Keratinocyte (primary cell): ENCODE measurements at regions not wholly inside any gene's neighbourhood (a gene's known extent, or its start where the extent isn't known, plus 50 kb on each side); places are given as distances from the start of the nearest gene placed in this dataset.

Experiments used
- DNase-seq: peaks from one replicate; pipeline ENCODE4 v3.0.0-alpha.2; 2011; ENCODE audit warnings: low read depth, missing footprints, low spot score
- FAIRE-seq: peaks from 2 replicates; lab custom pipeline; 2011; peaks lifted over from hg19 to GRCh38; lab: Jason Lieb, UNC
- H2AFZ ChIP-seq: 2 replicates; pipeline ENCODE4 v1.6.0; 2012; ENCODE audit warnings: low read length, control low read depth, inconsistent platforms; ENCODE audit not compliant: control insufficient read depth
- H3K27ac ChIP-seq: 2 replicates; pipeline ENCODE4 v1.5.1; 2011; ENCODE audit warnings: low read length; ENCODE audit not compliant: control insufficient read depth, insufficient read depth
- H3K27me3 ChIP-seq: 3 replicates; pipeline ENCODE4 v1.6.0; 2011; ENCODE audit warnings: low read length; ENCODE audit not compliant: control insufficient read depth, insufficient read depth; ENCODE audit errors: extremely low read depth
- H3K36me3 ChIP-seq, 2 experiments: 2 replicates in 1 of 2; 3 replicates in 1 of 2; pipeline ENCODE4 v1.5.1; 2011; ENCODE audit warnings: low read length in 2 of 2, mild to moderate bottlenecking in 1 of 2; ENCODE audit not compliant: control insufficient read depth in 2 of 2, insufficient read depth in 2 of 2; ENCODE audit errors: extremely low read depth in 1 of 2
- H3K4me1 ChIP-seq: 3 replicates; pipeline ENCODE4 v1.5.1; 2011; ENCODE audit warnings: low read length; ENCODE audit not compliant: control insufficient read depth, insufficient read depth; ENCODE audit errors: extremely low read depth
- H3K4me2 ChIP-seq: 3 replicates; pipeline ENCODE4 v1.6.0; 2011; ENCODE audit warnings: low read depth, low read length; ENCODE audit not compliant: control insufficient read depth, insufficient read depth; ENCODE audit errors: extremely low read depth
- H3K4me3 ChIP-seq, 3 experiments: fragments of 200-600 bp in 1 of 3; sonication (generic) in 1 of 3; 2 replicates in 2 of 3; 3 replicates in 1 of 3; pipeline ENCODE4 v1.5.1; 2011 to 2016; ENCODE audit warnings: low read length in 3 of 3, mild to moderate bottlenecking in 3 of 3, control low read depth in 2 of 3, inconsistent platforms in 1 of 3, low read depth in 1 of 3, mixed read lengths in 1 of 3, mixed run types in 1 of 3, moderate library complexity in 1 of 3; ENCODE audit not compliant: control insufficient read depth in 2 of 3, insufficient read depth in 2 of 3; ENCODE audit errors: extremely low read depth in 1 of 3
- H3K79me2 ChIP-seq: 2 replicates; pipeline ENCODE4 v1.6.0; 2012; ENCODE audit warnings: low read length; ENCODE audit not compliant: control insufficient read depth, insufficient read depth
- H3K9ac ChIP-seq: 3 replicates; pipeline ENCODE4 v1.6.0; 2011; ENCODE audit warnings: low read length; ENCODE audit not compliant: control insufficient read depth, insufficient read depth; ENCODE audit errors: extremely low read depth
- H3K9me1 ChIP-seq: 3 replicates; pipeline ENCODE4 v1.6.0; 2011; ENCODE audit warnings: low read length; ENCODE audit not compliant: control insufficient read depth, insufficient read depth; ENCODE audit errors: extremely low read depth
- H3K9me3 ChIP-seq: 2 replicates; pipeline ENCODE4 v1.5.1; 2012; ENCODE audit warnings: low read depth, low read length; ENCODE audit not compliant: control insufficient read depth
- H4K20me1 ChIP-seq: 3 replicates; pipeline ENCODE4 v1.6.0; 2011; ENCODE audit warnings: low read length; ENCODE audit not compliant: control insufficient read depth, insufficient read depth; ENCODE audit errors: extremely low read depth
- CTCF ChIP-seq, 3 experiments: IDR thresholded peaks in 1 of 3; conservative IDR thresholded peaks in 1 of 3; optimal IDR thresholded peaks in 1 of 3; 2 replicates in 2 of 3; 3 replicates in 1 of 3; pipeline versions ENCODE3 to v1.5.1; 2011; ENCODE audit warnings: low read length in 3 of 3, mild to moderate bottlenecking in 3 of 3, moderate library complexity in 2 of 3, control low read depth in 1 of 3, inconsistent platforms in 1 of 3; ENCODE audit not compliant: insufficient read depth in 2 of 3; ENCODE audit errors: extremely low read depth in 1 of 3
- EZH2 ChIP-seq: IDR thresholded peaks from one replicate; pipeline ENCODE4 v1.6.1; 2012; ENCODE audit warnings: inconsistent platforms, mild to moderate bottlenecking, low read length, moderate library complexity
- dilution Hi-C: fragments of 300-500 bp; cut with MboI; formaldehyde crosslinking; loops from one replicate; pipeline ENCODE4 v1.7.0; 2020; ENCODE audit warnings: low sequenced_read_pairs; ENCODE audit not compliant: extremely low pct_ligation_motif_present

DNA sequence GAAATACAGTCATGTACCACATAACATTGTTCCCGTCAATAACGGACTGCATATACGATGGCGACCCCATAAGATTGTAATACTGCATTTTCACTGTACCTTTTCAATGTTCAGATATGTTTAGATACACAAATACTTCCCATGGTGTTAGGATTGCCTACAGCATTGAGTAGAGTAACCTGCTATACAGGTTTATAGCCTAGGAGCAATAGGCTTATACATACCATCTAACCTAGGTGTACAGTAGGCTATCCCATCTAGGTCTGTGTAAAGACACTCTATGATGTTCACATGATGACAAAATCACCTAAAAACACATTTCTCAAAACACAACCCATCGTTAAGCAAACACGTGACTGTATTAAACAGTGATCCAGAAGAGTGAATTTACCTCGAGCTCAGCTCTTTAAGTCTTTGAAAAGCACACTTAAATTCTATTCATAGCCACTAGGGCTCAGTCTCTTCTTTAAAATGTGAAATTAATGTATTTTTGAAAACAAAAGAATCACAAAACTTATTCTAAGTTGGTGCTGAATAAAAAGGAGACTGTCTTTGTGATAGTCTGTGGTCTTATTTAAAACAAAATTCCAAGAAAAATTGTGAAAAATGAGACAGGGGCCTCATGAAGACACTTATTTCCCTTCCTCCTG lies 239.1 kb upstream of the ARID2 start:
- Histone ChIP-seq H3K36me3 (no peaks in the 10 kb centered on the region), H3K9me1 (no peaks in the 10 kb centered on the region), H3K9me3 (no peaks in the 10 kb centered on the region), H3K79me2 (no peaks in the 10 kb centered on the region), H3K4me1 (no peaks in the 10 kb centered on the region), H2AFZ (no peak overlapping the region), H4K20me1 (no peaks in the 10 kb centered on the region), H3K27me3 (no peaks in the 10 kb centered on the region), H3K4me2 (no peak overlapping the region), H3K27ac (no peak overlapping the region), H3K4me3 (no peak overlapping the region), H3K9ac (no peak overlapping the region)
- TF ChIP-seq EZH2 (no peak), CTCF (optimal IDR thresholded peaks at IDR 0.05 in 1 of 3, IDR thresholded peaks at IDR 0.05 in 1 of 3, conservative IDR thresholded peaks at IDR 0.05 in 1 of 3; ENCODE audit: extremely low read depth in 1 of 3, insufficient read depth in 2 of 3, low read length in 3 of 3) (no peak)
- DNase-seq = no peak
- dilution Hi-C loops = no loop called here
- FAIRE-seq = no peak

- H2AFZ ChIP-seq = no peak overlapping the region
- no peak for FAIRE-seq
- no peaks in the 10 kb centered on the region for H4K20me1 ChIP-seq
These were observed 235.2 kb upstream of the ARID2 start for GRCh38 chr12:45494279-45494678.

More at GRCh38 chr12:45494279-45494678, 235.2 kb upstream of the ARID2 start:
- Histone ChIP-seq H3K9me3 (no peaks in the 10 kb centered on the region), H3K36me3 (no peaks in the 10 kb centered on the region), H3K4me2 (no peak overlapping the region), H3K27me3 (no peaks in the 10 kb centered on the region), H3K9ac (no peak overlapping the region), H3K9me1 (no peaks in the 10 kb centered on the region), H3K27ac (no peak overlapping the region), H3K4me3 (no peak overlapping the region), H3K4me1 (no peaks in the 10 kb centered on the region), H3K79me2 (no peaks in the 10 kb centered on the region)
- dilution Hi-C loops = no loop called here
- no peak for DNase-seq
- no peak for TF ChIP-seq EZH2
- TF ChIP-seq CTCF (optimal IDR thresholded peaks at IDR 0.05 in 1 of 3, IDR thresholded peaks at IDR 0.05 in 1 of 3, conservative IDR thresholded peaks at IDR 0.05 in 1 of 3; ENCODE audit: extremely low read depth in 1 of 3, insufficient read depth in 2 of 3, low read length in 3 of 3) = no peak
